A204.1 (cell line): ENCODE measurements at regions not wholly inside any gene's neighbourhood (a gene's known extent, or its start where the extent isn't known, plus 50 kb on each side); places are given as distances from the start of the nearest gene placed in this dataset.
"Not testable (repeated sequence)": the region's sequence is repeated elsewhere in the genome, so short reads cannot be mapped to it uniquely, and the experiment has no call there.

Source experiments
- FAIRE-seq: peaks from 2 replicates; lab custom pipeline; 2012; peaks lifted over from hg19 to GRCh38; lab: Jason Lieb, UNC

- no peak for FAIRE-seq
Observed at GRCh38 chr17:77802811-77803220, 155.7 kb upstream of the TNRC6C start.

- FAIRE-seq, result no peak
Observed at GRCh38 chr17:77803726-77804125, 154.8 kb upstream of the TNRC6C start.

GRCh38 chr17:77804796-77805426 lies 153.6 kb upstream of the TNRC6C start:
- FAIRE-seq, result no peak

- not testable (repeated sequence) for FAIRE-seq
Observed at GRCh38 chr17:77805970-77806369, 152.5 kb upstream of the TNRC6C start.

DNA sequence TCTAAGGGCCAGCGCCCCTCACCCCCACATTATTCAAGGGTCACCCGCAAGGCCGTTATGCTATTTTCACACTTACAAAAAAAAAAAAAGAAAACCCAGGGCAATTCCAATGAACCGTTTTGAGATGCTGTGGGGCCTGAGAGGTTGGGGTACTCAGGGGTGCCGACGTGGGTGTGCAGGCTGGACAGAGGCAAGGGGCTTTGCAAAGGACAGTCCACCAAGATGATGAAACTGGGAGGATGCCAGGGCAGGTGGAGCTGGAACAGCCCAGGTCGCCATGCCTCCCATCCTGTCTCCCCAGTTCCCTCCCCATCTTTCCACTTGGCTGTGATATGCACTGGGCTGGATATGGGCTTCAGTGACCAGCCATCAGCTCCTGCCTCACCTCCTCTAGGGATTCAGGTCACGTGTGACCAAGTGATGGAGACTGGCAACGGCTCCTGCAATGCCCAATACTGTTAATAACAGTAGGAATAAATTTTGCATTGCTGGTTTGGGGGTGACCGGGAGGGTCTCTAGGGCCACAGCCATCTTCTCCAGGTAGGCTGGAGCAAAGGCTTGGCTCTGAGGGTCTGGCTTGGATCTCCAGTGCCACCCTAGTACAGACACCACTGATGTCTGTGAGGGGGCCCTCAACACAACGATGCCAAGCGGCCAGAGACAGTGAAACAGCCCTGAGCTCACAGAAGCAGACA lies 151.3 kb upstream of the TNRC6C start:
- FAIRE-seq, result no peak

DNA sequence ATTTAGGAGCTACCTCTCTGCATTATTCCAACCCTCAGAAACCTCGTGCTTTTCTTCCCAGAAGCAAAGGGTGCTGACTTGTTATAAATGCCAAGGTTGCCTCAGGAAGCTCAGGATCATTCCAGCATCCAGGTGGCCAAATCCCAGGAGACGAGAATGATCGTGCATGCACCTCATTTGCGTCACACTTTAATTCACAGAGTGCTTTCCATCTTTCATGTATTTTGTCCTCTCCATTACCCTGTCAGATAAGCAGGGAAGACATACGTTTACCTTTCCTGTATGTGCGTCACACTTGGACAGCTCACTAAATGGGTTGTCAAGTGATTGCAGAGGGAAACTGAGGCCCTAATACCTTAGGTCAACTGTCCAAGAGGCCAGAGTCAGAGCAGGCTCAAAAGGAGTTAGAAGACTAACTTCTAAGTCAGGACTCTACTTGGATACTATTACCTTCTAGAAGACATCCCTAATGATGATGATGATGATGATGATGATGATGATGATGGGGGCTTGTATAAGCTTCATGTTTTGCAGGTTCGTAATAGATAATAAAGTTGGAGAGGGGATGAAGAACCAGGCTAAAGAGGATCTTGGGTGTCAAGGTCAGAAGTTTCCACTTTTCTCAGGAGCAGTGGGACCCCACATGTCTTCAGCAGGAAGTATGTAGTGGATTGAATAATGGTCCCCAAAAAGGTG lies 150.6 kb upstream of the TNRC6C start:
- FAIRE-seq, result no peak

DNA sequence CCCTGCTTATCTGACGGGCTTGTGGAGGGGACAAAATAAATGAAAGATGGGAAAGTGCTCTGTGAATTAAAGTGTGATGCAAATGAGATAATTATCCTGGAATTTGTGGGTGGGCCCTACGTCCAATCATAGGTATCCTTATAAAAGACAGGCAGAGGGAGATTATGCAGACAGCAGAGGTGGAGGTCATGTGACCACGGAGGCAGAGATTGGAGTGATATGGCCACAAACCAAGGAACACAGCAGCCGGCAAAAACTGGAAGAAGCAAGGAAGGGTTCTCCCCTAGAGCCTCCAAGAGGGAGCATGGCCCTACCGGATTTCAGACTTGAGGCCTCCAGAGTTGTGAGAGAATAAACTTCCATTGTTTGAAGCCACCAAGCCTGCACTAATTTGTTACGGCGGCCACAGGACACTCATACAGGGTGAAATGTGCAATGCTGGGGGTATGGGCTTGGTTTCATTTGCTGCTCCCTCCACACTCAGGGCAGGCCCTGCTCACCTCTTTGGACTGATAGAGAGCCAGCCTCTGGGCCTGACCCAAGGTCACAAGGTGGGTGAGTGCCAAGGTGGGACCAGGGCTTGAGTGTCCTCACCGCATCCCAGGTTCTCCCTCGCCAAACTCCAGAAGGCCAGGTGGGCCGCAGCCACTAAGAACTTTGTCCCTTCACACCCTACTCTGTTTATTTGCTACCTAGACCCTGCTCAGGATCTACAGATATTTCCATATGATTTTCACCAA lies 149.6 kb upstream of the TNRC6C start:
- FAIRE-seq, result no peak

DNA sequence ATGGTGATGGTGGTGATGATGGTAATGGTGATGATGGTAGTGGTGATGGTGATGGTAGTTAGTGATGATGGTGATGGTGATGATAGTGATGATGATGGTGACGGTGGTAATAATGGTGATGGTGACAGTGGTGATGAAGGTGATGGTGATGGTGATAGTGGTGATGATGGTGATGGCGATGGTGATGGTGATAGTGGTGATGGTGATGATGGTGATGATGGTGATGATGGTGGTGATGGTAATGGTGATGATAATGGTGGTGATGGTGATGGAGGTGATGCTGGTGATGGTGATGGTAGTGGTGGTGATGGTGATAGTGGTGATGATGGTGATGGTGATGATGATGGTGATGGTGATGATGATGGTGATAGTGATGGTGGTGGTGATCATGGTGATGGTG lies 148.7 kb upstream of the TNRC6C start:
- FAIRE-seq, result no peak

- FAIRE-seq, result no peak
Observed at GRCh38 chr17:77810536-77810935, 148.0 kb upstream of the TNRC6C start.

- no peak for FAIRE-seq
Observed at GRCh38 chr17:77811521-77811920, 147.0 kb upstream of the TNRC6C start.

- no peak for FAIRE-seq
Observed at GRCh38 chr17:77814091-77814772, 144.3 kb upstream of the TNRC6C start.

- FAIRE-seq, result no peak
Observed at GRCh38 chr17:77815127-77815905, 143.2 kb upstream of the TNRC6C start.

- no peak for FAIRE-seq
Observed at GRCh38 chr17:77817953-77818352, 140.6 kb upstream of the TNRC6C start.

- no peak for FAIRE-seq
Observed at GRCh38 chr17:77819497-77819896, 139.0 kb upstream of the TNRC6C start.

DNA sequence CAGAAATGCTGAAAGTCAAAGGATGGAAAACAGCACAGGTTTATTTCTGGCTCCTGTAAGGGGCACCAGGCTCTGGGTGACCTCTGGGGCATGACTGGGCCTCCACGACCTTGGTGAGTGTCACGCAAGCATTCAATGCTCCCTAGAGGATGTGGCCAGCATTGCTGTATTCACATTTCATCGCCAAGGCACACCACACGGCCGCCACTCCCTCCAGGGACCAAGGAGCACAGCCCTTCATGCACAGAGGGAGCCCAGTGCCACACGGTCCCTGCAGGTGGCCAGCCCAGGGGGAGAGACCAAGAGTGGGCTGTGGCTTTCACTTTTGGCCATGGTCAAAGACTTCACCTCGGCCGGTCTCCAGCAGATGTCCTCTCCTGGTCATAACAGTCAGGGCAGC lies 137.4 kb upstream of the TNRC6C start:
- no peak for FAIRE-seq

DNA sequence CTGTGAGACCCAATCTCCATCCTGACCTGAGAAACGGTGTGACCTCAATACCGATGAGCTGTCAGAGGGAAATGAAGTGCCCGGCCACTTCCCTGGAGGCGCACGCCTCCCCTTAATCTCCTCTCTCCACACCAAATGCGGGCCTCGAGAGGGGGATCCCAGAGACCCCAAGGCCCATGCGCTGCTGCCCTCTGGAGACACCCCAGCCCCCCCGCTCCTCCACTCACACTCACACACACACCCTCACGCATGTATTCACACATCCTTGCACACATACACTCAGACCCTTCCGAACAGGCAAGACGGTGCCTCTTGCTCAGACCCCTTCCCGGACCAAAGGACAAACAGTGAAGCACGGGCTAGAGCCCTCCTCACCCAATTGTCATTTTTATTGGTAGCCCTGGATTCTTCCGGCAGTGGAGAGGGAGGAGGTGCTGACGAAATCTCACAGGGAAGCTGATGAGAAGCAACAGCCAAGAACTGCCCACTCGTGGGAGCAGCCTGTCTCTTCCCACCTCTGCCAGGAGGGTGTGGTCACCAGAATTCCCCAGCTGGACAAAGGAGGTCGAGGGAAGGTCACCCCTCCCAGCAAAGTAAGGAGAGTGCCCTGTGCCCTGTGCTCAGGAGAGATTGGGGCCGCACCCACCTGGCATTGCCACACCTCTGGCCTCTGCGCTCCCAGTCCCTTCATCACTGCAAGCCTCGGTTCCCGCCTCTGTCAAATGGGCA lies 136.0 kb upstream of the TNRC6C start:
- FAIRE-seq, result no peak

GRCh38 chr17:77824102-77824779 lies 134.3 kb upstream of the TNRC6C start:
- no peak for FAIRE-seq

GRCh38 chr17:77824780-77825280 lies 133.7 kb upstream of the TNRC6C start:
- no peak for FAIRE-seq

DNA sequence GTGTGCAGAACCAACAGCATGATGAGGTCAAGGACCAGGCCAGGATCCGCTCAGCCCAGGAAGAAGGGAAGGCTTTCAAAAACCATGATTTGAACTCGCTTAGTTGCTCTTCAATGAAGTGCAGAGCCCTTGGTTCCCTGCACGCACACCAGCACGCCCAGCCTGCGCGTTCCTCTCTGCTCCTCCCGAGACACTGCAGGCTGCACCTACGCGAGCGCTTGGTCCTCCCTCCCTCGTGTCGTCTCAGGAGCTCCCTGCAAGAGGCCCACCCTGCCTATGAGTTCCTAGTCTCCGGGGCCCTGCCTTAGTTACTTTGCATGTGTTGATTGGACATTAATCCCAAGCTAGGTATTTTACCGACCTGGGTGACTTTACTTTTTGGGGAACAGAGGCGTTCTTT lies 132.9 kb upstream of the TNRC6C start:
- FAIRE-seq, result no peak
